Brain pericyte (primary cell): ENCODE measurements at regions not wholly inside any gene's neighbourhood (a gene's known extent, or its start where the extent isn't known, plus 50 kb on each side); places are given as distances from the start of the nearest gene placed in this dataset.

Experiments
- DNase-seq: peaks from one replicate; pipeline ENCODE4 v3.0.0-alpha.2; 2012; ENCODE audit warnings: low read depth, low spot score

DNA sequence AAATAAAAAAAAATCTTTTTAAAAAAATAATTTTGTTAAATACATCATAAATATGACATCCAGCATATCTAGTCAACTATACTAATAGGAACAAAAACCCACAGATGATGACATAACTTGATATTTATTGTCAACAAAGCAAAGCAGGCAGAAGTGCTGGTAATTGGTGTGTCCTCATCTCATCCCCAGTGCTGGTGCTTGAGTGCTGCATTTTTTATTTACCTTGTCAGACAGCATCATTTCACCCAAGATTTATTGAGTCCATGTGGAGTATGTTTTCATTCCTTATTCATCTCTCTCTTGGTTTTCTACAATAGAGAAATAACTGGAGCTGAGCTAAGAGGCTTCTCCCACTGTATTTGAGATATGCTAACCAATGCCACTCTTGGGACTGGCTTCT lies 191.6 kb upstream of the SLC14A2 start:
- DNase-seq = no peak

DNA sequence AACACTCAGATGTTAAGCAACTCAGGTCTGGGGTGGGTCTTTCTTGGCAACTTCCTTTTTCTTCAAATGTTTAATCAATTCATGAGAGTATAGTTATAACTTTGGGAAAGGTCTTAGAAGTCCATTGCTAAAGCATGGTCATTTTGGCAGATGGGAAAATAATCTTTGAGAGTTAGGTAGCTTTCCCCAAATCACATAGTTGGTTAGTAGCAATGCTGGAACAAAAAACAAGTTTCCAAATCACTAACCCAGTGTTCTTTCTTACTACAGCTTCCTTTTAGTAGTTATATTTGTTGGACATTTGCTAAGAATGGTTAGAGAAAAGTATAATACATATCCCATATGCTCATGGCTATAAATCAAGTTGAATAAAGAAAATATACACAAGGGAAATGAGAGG lies 185.2 kb upstream of the SLC14A2 start:
- DNase-seq = no peak

DNA sequence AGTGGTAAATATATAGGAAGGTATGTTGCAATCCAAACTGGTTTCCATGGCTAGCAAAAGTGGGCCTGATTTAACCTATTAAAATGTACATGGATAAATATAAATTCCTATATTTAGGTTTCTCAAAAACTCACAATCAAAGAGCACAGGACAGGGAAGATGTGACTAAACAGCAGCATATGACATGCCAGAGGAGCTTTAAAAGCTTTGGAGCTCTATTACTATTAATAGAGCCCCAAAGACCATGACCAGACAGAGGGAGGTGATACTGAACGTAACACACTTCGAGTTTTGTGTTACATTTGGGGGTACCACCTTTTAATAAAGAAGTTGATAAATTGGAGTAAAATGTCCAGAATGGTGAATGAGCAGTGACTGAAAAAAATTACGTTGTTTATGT lies 179.5 kb upstream of the SLC14A2 start:
- DNase-seq = no peak

DNA sequence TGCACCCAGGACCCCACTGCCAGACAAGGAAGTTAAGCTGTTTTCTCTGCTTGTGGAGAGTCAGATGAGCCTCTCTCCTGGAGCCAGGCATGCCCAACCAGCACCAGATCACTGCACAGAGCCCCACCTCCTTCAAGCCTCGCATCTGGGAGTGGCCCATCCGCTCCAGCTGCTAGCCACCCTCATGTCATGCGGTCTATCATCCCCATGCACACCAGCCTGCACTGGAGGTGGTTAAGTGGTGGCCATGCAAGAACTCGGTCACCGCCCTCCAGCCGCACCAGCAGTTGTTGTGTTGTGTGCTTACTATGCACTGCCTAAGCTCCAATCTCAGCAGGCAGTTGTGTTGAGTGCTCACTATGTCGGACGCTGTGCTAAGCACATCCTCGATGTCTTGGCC lies 177.9 kb upstream of the SLC14A2 start:
- DNase-seq = no peak

DNA sequence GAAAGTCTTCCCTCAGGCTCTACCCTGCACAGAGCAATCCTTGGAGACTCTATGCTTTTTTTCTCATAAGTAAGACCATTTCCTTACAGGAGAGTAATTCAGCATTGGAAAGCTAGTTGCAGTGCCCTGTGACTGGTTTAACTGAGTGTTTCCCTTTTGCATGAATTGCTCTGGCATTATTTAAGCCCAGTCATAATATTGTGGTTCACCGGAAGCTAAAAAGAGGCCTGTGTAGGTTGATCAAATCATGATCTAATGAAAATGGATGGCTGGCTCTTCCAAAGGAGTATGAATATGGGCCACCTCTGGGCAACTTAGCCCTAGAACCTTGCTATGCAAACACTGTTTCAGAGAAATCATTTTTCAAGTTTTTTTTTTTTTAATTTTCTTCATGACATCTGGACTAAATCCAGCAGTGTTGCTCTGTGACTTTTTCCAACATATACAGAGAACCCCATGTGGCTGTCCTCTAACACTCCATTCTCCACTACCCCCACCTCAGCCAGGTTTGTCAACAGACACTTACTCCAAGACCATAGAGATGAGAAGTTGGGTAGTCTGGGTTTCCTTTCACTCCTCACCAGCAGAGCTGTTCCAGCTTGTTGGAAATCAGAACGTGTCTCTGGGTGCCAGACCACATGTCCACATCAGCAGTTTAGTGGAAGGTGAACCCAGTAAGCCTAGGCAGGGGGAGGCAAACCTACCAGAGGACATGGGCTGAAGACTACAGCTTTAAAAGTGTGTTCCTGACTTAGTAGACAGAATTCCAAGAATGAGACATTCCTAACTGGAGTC lies 175.2 kb upstream of the SLC14A2 start:
- DNase-seq = no peak

DNA sequence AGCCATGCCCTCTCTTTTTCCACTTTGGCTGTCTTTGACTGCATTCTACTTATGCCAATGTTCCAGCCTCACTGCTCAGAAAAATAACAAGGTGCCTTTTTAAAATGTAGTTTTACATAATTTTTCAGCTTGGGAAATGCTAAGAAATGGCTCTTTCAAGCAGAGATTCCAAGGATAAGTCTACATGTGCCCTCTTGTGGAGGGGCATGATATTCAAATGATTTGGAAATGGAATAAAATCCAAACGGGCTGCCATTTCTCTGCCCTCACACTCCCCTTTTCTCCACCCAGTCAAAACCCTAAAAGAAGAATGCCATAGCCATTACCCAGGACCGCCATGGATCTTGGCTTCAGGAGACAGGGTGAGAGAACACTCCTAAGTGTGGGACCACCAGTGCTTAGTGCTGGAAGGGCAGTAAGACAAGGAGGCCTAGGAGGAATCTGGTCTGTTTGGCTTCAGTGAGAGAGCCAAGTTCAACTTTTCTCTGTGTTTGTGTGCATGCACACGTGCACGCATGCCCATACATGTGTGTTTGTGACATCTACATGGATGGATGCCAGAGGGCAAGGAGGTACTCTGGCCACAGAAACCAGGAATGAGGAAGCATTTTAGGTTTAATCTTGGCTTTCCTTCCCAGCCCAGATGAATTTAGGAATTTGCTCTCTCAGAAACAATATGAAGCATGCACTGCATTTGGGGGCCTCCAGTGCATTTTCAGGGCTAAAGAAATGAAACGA lies 174.0 kb upstream of the SLC14A2 start:
- DNase-seq = no peak

DNA sequence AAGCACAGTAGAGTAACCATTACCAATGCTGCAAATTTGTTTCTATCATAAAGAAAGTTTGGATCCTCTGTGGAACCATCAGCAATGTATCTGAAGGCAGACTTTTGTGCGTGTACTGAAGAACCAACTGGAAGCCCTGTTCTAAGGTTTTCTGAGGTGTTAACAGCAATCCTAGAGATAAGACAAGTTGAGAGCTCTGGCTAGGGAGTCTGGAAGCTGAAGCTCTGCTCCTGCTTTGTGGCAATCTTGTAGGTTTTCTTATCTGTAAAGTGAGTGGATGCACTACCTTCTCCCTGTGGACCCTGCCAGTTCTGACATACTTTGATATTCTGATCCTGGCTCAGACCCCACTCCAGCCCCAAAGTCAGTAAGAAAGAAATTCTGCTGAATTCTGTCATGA lies 171.2 kb upstream of the SLC14A2 start:
- no peak for DNase-seq

DNA sequence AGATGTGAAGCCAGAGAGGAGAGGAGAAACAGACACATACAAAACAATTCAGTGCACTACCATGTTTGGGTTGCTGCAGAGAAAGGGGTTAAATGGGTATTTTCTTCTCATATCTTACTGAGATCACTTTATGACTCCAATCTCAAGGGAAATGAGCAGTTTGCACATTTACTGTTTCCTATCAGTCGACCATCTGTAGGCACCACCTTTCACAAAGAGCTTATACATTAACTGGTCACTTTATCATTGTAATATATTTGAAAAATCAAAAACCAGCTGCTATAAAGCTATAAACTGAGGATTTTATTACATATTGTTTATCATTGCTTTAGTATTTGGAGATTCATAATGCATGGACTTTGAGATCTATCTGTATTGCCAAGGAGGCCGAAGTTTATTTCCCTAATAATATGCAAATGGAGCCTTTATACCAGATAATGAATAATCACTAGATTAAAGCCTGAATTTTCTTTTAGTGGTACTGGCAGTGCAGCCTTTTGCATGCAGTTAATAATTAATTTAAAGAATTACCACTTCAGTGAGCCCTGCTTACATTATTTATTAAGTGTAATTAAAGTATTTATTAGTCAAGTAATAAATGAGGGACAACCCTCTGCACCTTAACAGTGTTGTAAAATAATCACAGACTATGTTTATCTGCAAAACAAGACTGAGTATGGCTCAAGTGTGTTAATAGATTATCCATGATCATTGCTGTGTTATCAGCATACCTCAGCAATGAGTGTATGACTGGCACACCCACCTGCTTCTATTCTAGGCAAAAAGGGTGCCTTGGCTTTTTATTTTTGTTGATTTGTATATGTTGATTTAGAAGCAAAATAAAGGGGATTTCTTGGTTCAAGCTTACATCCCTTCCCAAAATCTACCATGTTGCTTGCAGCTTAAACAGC lies 167.7 kb upstream of the SLC14A2 start:
- no peak for DNase-seq

DNA sequence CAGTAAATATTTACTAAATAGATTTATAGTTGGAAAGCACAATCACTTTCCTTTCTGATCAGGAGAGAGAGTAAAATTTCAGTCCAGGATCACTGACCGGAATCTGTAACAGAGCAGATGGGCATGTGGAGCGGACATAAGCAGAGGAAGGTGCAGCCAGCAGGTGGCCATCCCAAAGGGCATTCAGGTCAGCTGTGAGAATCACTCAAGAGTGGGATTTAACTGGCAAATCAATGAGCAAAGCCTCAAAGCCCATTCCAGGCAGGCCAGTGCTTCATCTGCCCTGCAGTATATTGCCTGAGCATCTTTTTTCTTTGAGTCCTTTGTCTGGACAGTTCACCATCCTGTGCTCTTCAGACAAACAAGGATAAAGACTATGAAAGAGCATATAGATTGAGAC lies 166.4 kb upstream of the SLC14A2 start:
- no peak for DNase-seq

DNA sequence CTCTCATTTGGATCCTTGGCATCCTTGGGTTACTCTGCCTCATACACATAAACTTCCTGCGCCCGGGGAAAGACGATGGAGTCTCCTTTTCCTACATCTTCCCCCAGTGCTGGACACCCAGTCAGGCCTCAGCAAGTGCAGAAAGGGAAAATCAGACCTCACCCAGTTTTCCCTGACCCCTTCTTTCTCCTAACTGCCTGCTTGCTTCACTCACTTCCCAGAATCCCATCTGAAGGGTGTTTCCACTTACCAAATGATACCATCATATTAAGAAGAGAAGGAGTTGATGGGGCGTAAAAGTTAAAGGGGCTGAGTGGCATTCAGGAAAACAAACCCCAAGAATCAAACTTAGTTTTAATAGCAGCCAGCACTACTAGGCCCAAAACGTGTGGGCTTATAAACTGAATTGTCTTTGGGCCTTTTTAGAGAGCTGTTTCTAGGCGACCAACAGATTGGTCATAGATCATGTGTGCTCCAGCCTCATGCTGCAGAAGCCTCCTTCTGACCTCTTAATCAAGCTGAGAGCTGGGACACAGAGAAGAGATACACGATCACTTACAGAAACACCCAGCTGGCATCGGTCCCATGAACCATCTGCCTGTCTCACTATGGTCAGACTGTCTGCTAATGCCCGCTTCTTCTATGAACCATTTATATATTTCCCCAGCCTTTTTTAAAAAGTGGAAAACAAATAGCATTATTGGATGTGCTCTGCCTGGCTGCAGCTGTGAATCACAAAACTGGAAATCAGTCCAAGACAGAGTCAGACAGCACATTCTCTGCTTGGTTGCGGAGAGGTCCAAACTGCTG lies 165.7 kb upstream of the SLC14A2 start:
- no peak for DNase-seq

DNA sequence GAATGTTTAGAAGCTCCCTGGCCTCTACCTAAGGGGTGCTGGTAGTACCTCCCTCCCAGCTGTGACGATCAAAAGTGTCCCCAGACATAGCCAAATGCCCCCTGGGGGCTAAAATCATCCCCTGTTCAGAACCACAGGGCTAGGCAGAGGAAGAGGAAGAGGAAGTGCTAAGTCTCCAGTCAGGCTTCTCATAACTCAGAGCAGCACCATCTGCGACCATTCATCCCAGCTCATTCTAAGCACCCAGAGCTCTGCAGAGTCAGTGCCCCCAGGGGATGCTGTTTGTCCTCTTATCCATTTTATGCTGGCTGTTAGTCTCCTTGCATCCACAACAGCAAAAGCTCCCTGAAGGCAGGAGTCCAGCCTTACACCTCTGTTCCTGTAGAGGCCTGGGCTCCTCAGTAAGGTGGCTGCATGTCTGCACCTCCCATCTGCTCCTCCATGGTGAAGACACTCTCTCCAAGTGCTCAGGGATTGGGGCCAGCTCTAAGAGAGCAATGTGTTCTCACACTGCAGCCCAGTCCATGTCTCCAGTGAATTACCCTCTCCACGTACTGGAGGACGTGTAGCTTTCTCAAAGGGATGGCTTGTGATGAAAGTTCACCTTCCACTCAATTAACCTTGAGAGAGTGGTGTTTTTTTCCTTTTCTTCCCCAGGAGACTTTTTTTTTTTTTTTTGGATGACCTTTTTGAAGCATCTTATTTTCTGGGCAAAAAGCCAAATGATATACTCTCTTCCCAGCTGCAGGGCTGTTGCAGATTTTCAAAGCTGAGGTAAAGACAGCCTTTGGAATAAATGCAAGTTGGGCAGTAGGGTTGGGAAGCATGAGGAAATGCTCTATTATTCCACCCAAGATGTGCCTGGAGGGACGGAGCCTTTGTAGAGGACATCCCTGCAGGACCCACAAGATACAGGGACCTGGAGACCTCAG lies 158.9 kb upstream of the SLC14A2 start:
- no peak for DNase-seq

DNA sequence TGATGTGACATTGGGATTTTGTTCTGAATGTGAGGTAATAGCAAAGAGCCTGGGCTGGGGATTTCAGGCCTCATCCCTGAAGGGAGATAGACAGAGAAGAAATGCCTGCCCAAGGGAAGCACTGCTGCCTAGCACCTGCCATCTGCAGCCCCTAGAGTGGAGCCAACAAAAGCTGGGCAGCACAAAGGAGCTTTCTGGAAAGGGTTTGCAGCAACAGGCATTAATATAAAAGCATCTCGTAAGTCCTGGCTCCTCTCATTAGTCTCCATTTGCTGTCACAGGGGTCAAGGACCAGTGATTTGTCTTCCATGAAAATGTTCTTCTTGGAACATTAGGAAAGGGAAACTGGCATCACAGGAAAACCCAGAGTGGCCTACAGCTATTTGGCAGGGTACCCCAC lies 157.2 kb upstream of the SLC14A2 start:
- no peak for DNase-seq

DNA sequence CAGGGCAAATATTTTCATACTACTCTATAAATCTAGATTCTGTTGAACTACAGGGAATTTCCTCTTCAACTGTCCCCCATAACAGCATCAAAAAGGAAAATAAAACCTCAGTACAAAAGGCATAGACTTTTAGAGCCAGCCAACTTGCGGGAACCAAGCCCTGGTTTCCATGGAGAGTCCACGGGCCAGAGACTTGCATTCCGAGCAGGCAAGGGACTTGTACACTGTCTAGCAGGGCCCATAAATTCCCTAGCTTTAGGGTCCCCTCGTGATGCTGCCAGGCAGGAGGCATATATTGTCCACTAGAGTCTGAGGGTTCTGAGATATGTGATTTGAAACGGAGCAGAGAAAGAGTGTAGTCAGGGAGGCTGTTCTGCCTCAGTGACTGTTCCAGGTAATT lies 153.1 kb upstream of the SLC14A2 start:
- no peak for DNase-seq

DNA sequence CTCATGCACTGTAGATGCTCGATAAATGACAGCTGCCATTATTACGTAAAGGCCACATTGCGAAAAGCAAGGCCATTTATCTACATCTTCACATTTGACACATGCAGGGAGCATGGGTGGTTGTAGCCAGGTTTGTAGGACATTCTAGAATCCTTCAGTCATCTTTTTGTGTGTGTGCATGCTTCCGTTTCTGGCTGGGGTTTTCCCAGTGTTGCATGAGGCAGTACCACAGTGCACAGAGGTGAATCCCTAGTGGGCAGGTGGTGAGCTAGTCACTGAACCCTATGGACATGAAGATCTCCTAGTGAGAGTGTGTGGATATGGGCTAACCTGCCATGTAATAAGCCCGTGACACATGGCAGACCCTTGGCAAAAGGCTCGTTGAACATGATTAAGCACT lies 151.8 kb upstream of the SLC14A2 start:
- no peak for DNase-seq

DNA sequence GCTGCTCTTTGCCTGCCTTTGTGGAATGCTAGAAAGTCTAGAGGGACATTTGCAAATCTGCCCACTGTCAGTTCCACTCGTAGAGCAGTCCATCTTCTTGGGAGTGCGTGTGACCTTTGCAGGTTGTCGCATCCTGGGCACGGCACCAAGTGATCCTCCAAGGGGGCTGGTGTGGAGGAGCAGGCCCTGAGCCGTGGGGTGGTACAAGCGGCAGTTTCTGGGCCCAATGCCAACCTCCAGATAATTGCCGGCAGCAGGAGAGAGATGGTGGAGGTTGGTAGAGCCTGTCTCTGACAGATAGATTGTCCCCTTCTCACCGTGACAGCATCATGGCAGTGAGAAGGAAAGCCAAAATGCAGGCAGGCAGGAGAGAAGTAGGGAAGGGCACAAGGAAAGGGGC lies 150.7 kb upstream of the SLC14A2 start:
- no peak for DNase-seq

DNA sequence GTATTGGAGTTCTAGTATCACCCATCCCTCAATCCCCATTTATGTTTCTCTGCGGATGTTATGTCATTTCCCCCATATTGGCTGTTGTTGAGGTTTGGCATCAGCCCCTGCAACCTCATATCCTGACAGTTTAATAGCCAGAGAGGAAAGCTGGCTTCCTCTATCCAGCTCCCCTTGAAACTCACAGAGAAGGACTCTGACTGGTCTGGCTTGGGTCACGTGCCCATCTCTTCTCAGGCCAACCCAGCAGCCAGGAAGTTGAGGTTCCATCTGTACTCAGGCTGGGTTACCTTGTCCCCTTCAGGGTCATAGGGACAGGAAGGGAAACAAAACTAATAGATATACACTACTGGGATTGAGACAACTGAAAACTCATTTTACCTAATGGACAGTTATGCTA lies 148.0 kb upstream of the SLC14A2 start:
- DNase-seq = no peak

DNA sequence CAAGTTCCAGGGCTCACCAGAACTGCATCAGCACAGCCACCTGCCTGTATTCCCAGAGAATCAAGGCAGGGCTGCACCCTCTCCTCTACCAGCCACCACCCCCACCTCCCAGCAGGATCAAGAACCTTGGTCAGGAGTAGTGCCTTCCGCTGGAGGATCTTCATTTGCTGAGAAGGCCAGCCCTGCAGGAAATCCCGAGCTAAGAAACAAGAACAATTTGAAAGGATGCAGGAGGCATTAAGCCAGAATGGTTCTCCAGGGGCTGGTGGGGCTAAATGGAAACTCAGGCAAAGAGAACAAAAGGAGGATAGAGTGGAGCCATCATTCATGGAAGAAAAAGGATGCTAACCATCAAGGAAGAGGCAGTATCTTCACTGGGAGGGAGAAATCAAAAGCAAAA lies 147.3 kb upstream of the SLC14A2 start:
- DNase-seq = no peak

DNA sequence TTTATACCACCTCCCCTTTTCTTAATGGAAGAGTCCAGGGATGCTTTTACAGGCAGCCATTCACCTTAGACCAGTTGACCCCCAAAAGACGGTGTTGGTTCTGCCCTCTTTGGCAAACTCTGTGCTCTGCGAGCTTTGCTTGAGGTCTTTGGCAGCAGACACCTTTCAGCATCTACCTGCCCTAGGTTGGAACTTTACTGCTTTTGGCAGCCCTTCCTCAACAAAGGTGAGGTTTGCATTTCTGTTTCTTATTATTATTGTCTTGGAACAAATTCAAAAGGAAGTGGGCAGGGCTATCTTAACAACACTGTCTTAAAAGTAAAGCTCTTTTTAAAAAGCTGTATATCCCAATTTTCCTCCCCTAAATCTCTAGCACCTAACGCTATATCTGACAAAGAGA lies 136.4 kb upstream of the SLC14A2 start:
- DNase-seq = no peak

DNA sequence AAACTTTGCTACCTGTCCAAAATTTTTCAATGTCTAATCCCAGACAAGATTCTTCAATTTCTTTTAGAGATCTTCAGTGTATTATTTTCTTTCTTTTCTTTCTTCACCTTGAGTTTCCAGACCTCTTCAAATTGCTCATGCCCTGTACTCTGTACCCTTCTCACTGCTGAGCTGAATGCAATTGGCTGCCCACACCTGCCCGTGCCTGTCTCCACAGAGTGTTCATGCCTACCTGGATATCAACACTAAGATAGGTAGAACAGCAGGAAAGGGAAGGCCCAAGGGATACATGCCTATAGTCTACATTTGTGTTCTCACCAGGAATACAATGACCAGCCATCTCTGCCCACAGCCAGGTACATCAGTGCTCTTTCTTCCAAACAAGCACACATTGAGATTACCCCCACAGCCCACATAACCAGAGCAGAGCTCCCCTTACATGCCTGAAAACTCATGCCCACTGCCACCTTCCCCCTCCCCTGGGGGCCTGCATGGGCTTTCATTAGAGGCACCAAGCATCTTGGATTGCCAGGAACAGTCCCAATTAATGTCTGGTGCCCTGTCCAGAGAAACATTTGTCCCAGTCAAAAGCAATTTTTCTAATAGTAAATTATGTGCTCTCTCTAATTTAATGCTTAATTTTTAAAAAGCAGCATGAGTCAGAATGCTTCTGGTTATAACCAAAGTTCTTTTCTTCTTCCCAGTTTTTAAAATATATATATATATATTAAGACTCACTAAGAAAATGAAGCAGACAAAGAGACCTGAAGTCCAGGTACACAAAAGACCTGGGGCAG lies 134.9 kb upstream of the SLC14A2 start:
- no peak for DNase-seq

DNA sequence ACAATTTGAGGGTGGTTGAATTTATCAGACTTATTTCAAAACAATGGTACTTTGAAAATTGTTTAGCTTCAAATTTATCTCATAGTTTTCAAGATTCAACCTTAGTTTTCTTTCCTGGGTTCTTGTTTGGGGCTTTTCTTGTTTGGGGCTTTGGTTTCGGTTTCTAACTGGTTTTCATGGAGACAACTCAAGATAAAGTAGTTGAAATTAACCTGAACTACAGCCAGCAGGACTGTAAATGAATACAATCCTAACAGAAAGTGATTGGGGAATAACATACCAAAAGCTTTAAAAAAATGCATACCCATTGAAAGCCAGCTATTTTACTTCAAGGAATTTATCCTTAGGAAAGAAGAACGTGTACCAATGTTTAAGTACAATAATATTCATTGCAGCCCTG lies 133.5 kb upstream of the SLC14A2 start:
- DNase-seq = no peak
